GM19395 (cell line): ENCODE measurements at regions not wholly inside any gene's neighbourhood (a gene's known extent, or its start where the extent isn't known, plus 50 kb on each side); places are given as distances from the start of the nearest gene placed in this dataset.

Experiments used
- ATAC-seq: cut with Tn5 transposase; IDR thresholded peaks from one replicate; pipeline ENCODE4 v1.9.1; 2021; ENCODE audit warnings: mild to moderate bottlenecking, moderate library complexity; ENCODE audit not compliant: unreplicated experiment

- no peak for ATAC-seq
Measured at GRCh38 chr5:3654515-3654914, 58.9 kb downstream of the IRX1 start.

- no peak for ATAC-seq
Measured at GRCh38 chr5:3656803-3657202, 61.2 kb downstream of the IRX1 start.

- no peak for ATAC-seq
Measured at GRCh38 chr5:3657364-3658022, 61.9 kb downstream of the IRX1 start.

GRCh38 chr5:3658929-3659328 is 63.3 kb downstream of the IRX1 start:
- no peak for ATAC-seq

- no peak for ATAC-seq
Measured at GRCh38 chr5:3659907-3660306, 64.3 kb downstream of the IRX1 start.

GRCh38 chr5:3660630-3661029 is 65.0 kb downstream of the IRX1 start:
- ATAC-seq = no peak

- no peak for ATAC-seq
Measured at GRCh38 chr5:3661755-3662296, 66.2 kb downstream of the IRX1 start.

GRCh38 chr5:3662344-3662743 is 66.7 kb downstream of the IRX1 start:
- ATAC-seq = no peak

GRCh38 chr5:3671337-3671736 is 75.7 kb downstream of the IRX1 start:
- no peak for ATAC-seq

GRCh38 chr5:3678801-3679200 is 83.2 kb downstream of the IRX1 start:
- ATAC-seq = no peak

GRCh38 chr5:3680821-3681220 is 85.2 kb downstream of the IRX1 start:
- ATAC-seq = no peak

GRCh38 chr5:3684118-3684517 is 88.5 kb downstream of the IRX1 start:
- ATAC-seq = no peak

GRCh38 chr5:3684771-3685354 is 89.2 kb downstream of the IRX1 start:
- no peak for ATAC-seq

- ATAC-seq = no peak
Measured at GRCh38 chr5:3694819-3695218, 99.2 kb downstream of the IRX1 start.

GRCh38 chr5:3695818-3696217 is 100.2 kb downstream of the IRX1 start:
- no peak for ATAC-seq

GRCh38 chr5:3698412-3698811 is 102.8 kb downstream of the IRX1 start:
- no peak for ATAC-seq

- ATAC-seq = no peak
Measured at GRCh38 chr5:3701694-3702093, 106.1 kb downstream of the IRX1 start.

GRCh38 chr5:3704661-3705060 is 109.0 kb downstream of the IRX1 start:
- ATAC-seq = no peak

GRCh38 chr5:3709068-3709716 is 113.6 kb downstream of the IRX1 start:
- no peak for ATAC-seq

- ATAC-seq = no peak
Measured at GRCh38 chr5:3709717-3710348, 114.2 kb downstream of the IRX1 start.

GRCh38 chr5:3715062-3715461 is 119.4 kb downstream of the IRX1 start:
- no peak for ATAC-seq

- ATAC-seq = no peak
Measured at GRCh38 chr5:3729631-3730030, 134.0 kb downstream of the IRX1 start.
